GM12878 (cell line): ENCODE measurements at regions not wholly inside any gene's neighbourhood (a gene's known extent, or its start where the extent isn't known, plus 50 kb on each side); places are given as distances from the start of the nearest gene placed in this dataset.

Source experiments
- ATAC-seq: fragments of 200-7000 bp; cut with Tn5 transposase; 3 replicates; pipeline ENCODE4 v1.9.1; 2020; ENCODE audit warnings: mild to moderate bottlenecking, moderate library complexity
- BruUV-seq: library from RNA; stranded (reverse); fragments of 400-500 nt; replicated peaks from 2 replicates; lab custom pipeline; 2021; lab: Mats Ljungman, UMichigan
- CTCF ChIA-PET: fragments of 300-600 bp; sonication (Branson Sonifier 250); formaldehyde crosslinking; extraction: SDS; loops from one replicate; lab custom pipeline; 2021; ENCODE audit warnings: inconsistent platforms; lab: Yijun Ruan, JAX
- POLR2A ChIA-PET: fragments of 350-600 bp; formaldehyde crosslinking; extraction: SDS; loops from one replicate; lab custom pipeline; 2021; ENCODE audit warnings: inconsistent platforms; lab: Charles Lee
- RAD21 ChIA-PET: fragments of 300-600 bp; sonication (Branson Sonifier 250); formaldehyde crosslinking; loops from one replicate; lab custom pipeline; 2023; ENCODE audit warnings: antibody characterized with exemption; ENCODE audit not compliant: unreplicated experiment; lab: Charles Lee
- SMC1A ChIA-PET: fragments of 300-600 bp; sonication (Branson Sonifier 250); formaldehyde crosslinking; loops from one replicate; lab custom pipeline; 2023; ENCODE audit not compliant: unreplicated experiment, uncharacterized antibody; lab: Charles Lee
- DNase-seq: peaks from one replicate; pipeline ENCODE4 v3.0.0-alpha.2; 2011; ENCODE audit warnings: low read depth, low spot score
- FAIRE-seq: peaks from 3 replicates; lab custom pipeline; 2011; peaks lifted over from hg19 to GRCh38; lab: Jason Lieb, UNC
- H2AFZ ChIP-seq: 2 replicates; pipeline ENCODE4 v1.6.0; 2011; ENCODE audit warnings: low read depth, low read length, control low read depth; ENCODE audit not compliant: control insufficient read depth
- H3K27ac ChIP-seq: 2 replicates; pipeline ENCODE4 v1.5.1; 2011; ENCODE audit warnings: control low read depth; ENCODE audit not compliant: control insufficient read depth, insufficient read depth
- H3K27me3 ChIP-seq, 2 experiments: replicated peaks in 1 of 2; 2 replicates each; pipeline versions ENCODE4 v1.6.0 to v1.6.1; 2011; ENCODE audit warnings: low read length in 1 of 2; ENCODE audit not compliant: control insufficient read depth in 2 of 2, insufficient read depth in 2 of 2
- H3K36me3 ChIP-seq, 2 experiments: 2 replicates each; pipeline ENCODE4 v1.5.1; 2011; ENCODE audit warnings: low read length in 1 of 2; ENCODE audit not compliant: control insufficient read depth in 2 of 2, insufficient read depth in 2 of 2
- H3K4me1 ChIP-seq: 2 replicates; pipeline ENCODE4 v1.6.1; 2011; ENCODE audit warnings: mild to moderate bottlenecking, low read length, moderate library complexity, mixed read lengths; ENCODE audit not compliant: control insufficient read depth, insufficient read depth
- H3K4me2 ChIP-seq: 2 replicates; pipeline ENCODE4 v1.6.0; 2011; ENCODE audit warnings: control low read depth; ENCODE audit not compliant: control insufficient read depth, insufficient read depth
- H3K4me3 ChIP-seq: fragments of 200-600 bp; sonication (generic); 2 replicates; pipeline ENCODE4 v1.5.1; 2016
- H3K79me2 ChIP-seq: 2 replicates; pipeline ENCODE4 v1.6.0; 2011; ENCODE audit warnings: low read length; ENCODE audit not compliant: control insufficient read depth, insufficient read depth
- H3K9ac ChIP-seq: 2 replicates; pipeline ENCODE4 v1.8.0; 2011; ENCODE audit warnings: low read length, control low read depth, mixed read lengths; ENCODE audit not compliant: control insufficient read depth, insufficient read depth
- H3K9me3 ChIP-seq: replicated peaks from 3 replicates; pipeline ENCODE4 v1.5.1; 2011; ENCODE audit warnings: mild to moderate bottlenecking, low read length; ENCODE audit not compliant: control insufficient read depth, insufficient read depth
- H4K20me1 ChIP-seq: 2 replicates; pipeline ENCODE4 v1.6.0; 2011; ENCODE audit not compliant: control insufficient read depth, insufficient read depth
- BHLHE40 ChIP-seq, 2 experiments: fragments of 450-650 bp in 1 of 2; IDR thresholded peaks; 2 replicates each; pipeline ENCODE4 v1.6.1; 2011 to 2017; ENCODE audit warnings: low read depth in 2 of 2, borderline replicate concordance in 1 of 2, improper control_type of control experiment in 1 of 2, low read length in 1 of 2, mild to moderate bottlenecking in 1 of 2
- CEBPZ ChIP-seq: fragments of 150-350 bp; IDR thresholded peaks from 2 replicates; pipeline ENCODE4 v1.6.1; 2016; ENCODE audit warnings: low read depth, low read length
- CTCF ChIP-seq, 3 experiments: IDR thresholded peaks in 2 of 3; conservative IDR thresholded peaks in 1 of 3; 2 replicates each; pipeline ENCODE4 v1.5.1; 2011; ENCODE audit warnings: low read depth in 3 of 3, low read length in 3 of 3, mild to moderate bottlenecking in 3 of 3, control low read depth in 2 of 3, moderate library complexity in 2 of 3, inconsistent platforms in 1 of 3, mixed read lengths in 1 of 3; ENCODE audit not compliant: control insufficient read depth in 2 of 3, insufficient read depth in 1 of 3; ENCODE audit errors: extremely low read depth in 1 of 3
- EED ChIP-seq: sonication (generic); IDR thresholded peaks from 2 replicates; pipeline ENCODE4 v1.6.1; 2016; ENCODE audit warnings: antibody characterized with exemption, low read depth
- IRF4 ChIP-seq: IDR thresholded peaks from 2 replicates; pipeline ENCODE4 v1.6.1; 2011; ENCODE audit warnings: low read depth, low read length
- RELA ChIP-seq: fragments of 450-650 bp; IDR thresholded peaks from 2 replicates; pipeline ENCODE4 v1.8.0; 2014; ENCODE audit warnings: borderline replicate concordance; ENCODE audit not compliant: partially characterized antibody
- RELB ChIP-seq: fragments of 450-650 bp; IDR thresholded peaks from 2 replicates; pipeline ENCODE4 v1.6.1; 2017; ENCODE audit warnings: low read depth, mild to moderate bottlenecking, moderate library complexity
- SIX5 ChIP-seq: IDR thresholded peaks from 2 replicates; pipeline ENCODE4 v1.6.1; 2011; ENCODE audit warnings: mild to moderate bottlenecking, low read depth, low read length, moderate library complexity; ENCODE audit not compliant: severe bottlenecking
- STAT3 ChIP-seq: IDR thresholded peaks from 2 replicates; pipeline ENCODE4 v1.6.1; 2011; ENCODE audit warnings: low read depth, low read length, improper control_type of control experiment
- YY1 ChIP-seq: IDR thresholded peaks from 2 replicates; pipeline ENCODE4 v1.6.1; 2011; ENCODE audit warnings: low read depth, mild to moderate bottlenecking, low read length
- ZBTB40 ChIP-seq: fragments of 450-650 bp; IDR thresholded peaks from 2 replicates; pipeline ENCODE4 v1.6.1; 2016; ENCODE audit warnings: mild to moderate bottlenecking, moderate library complexity, borderline replicate concordance
- WGBS: methylation state at CpG from one replicate; pipeline ENCODE4 v1.1.6; 2016; ENCODE audit warnings: low lambda C conversion rate; ENCODE audit not compliant: insufficient replicate concordance, insufficient coverage; ENCODE audit errors: missing lambda C conversion rate; 5-methylcytosine and 5-hydroxymethylcytosine counted together
- in situ Hi-C: fragments of 300-500 bp; cut with MboI; formaldehyde crosslinking; loops from 9 replicates; pipeline ENCODE4 v1.14.3; 2018; ENCODE audit warnings: mixed read lengths
- intact Hi-C: fragments of 100-400 bp; cut with micrococcal nuclease; formaldehyde crosslinking; loops from one replicate; pipeline ENCODE4 v1.14.2; 2022; ENCODE audit not compliant: unreplicated experiment

- RAD21 ChIA-PET, result interaction anchor here (1.2 kb wide), 1 partner anchor 115 kb away, joined by 3 read pairs; no protein-coding TSS in a partner anchor
- no TSS peak for BruUV-seq
- H3K9ac ChIP-seq, result no peak overlapping the region
- intact Hi-C loops (loop anchor here (1.0 to 5.0 kb wide), 2 partner anchors 115 to 289 kb away; no protein-coding TSS in a partner anchor), in situ Hi-C loops (no loop called here)
- POLR2A ChIA-PET, result no interaction called here
- no peak overlapping the region for H3K27ac ChIP-seq
- no peaks in the 10 kb centered on the region for H4K20me1 ChIP-seq
- WGBS, result 26% methylated on average over 7 of the region's 7 CpGs
- SMC1A ChIA-PET, result interaction anchor here (0.8 to 1.3 kb wide), 2 partner anchors 174 to 275 kb away, joined by 3 read pairs; no protein-coding TSS in a partner anchor
- no peak for FAIRE-seq
- H2AFZ ChIP-seq, result no peak overlapping the region
- H3K4me1 ChIP-seq, result no peaks in the 10 kb centered on the region
- H3K36me3 ChIP-seq, result no peaks in the 10 kb centered on the region
- no peak overlapping the region for H3K4me2 ChIP-seq
- peak; percentile 89 for ATAC-seq
- peak; percentile 50 for DNase-seq
- no peaks in the 10 kb centered on the region for H3K79me2 ChIP-seq
- H3K9me3 ChIP-seq, result no peaks in the 10 kb centered on the region; the same call in 2 of the 3 replicates
- CTCF ChIA-PET, result interaction anchor here (0.7 to 1.2 kb wide), 5 partner anchors 15 to 860 kb away, joined by 3 to 4 read pairs (median 3); no protein-coding TSS in a partner anchor
- no peaks in the 10 kb centered on the region for H3K27me3 ChIP-seq
- H3K4me3 ChIP-seq, result no peak overlapping the region
- TF ChIP-seq CEBPZ (no peak), IRF4 (0 out of 2 replicates have a peak, but pooled peaks have one; percentile 45), RELB (0 out of 2 replicates have a peak, but pooled peaks have one; percentile 19), YY1 (no peak), RELA (no peak), SIX5 (no peak), BHLHE40 (IDR thresholded peaks at IDR 0.05; ENCODE audit: borderline replicate concordance in 1 of 2, low read depth in 2 of 2, low read length in 1 of 2) (peak in 1 of 2 experiments; percentile 33; a peak in 1 of 4 replicates), EED (no peak), ZBTB40 (no peak), CTCF (IDR thresholded peaks at IDR 0.05 in 2 of 3, conservative IDR thresholded peaks at IDR 0.05 in 1 of 3; ENCODE audit: control insufficient read depth in 2 of 3, extremely low read depth in 1 of 3, insufficient read depth in 1 of 3, low read depth in 3 of 3, low read length in 3 of 3) (peak in 2 of 3 experiments; percentile 21 to 22; a peak in 3 of 6 replicates), STAT3 (no peak)
Measured at GRCh38 chrX:65871671-65872311, 168.1 kb downstream of the VSIG4 start.
